ENCODE measurements at regions not wholly inside any gene's neighbourhood (a gene's known extent, or its start where the extent isn't known, plus 50 kb on each side); places are given as distances from the start of the nearest gene placed in this dataset.

DNA sequence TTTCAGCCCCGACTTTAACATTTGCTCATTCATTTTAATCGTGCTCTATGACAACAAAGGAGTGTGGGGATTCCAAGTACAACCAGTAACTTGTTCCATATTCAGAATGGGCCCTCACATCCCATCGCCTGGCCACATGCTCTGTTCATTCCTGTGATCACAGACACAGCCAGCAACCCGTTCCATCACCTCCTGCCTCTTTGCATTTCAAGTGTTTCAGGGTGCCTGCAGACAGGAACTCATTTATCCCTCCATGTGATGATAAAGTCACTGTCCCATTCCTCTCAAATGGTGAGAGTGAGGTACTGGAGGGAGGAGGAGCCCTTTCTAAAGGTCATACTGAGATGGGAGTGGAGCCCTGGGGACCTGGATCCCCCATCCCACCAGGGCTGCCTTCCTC is 571.1 kb downstream of the MAT2B start:
- TF ChIP-seq CTCF (IDR thresholded peaks at IDR 0.05) (no peak), POLR2A (IDR thresholded peaks at IDR 0.05) (no peak)
